ENCODE measurements at regions not wholly inside any gene's neighbourhood (a gene's known extent, or its start where the extent isn't known, plus 50 kb on each side); places are given as distances from the start of the nearest gene placed in this dataset.

DNA sequence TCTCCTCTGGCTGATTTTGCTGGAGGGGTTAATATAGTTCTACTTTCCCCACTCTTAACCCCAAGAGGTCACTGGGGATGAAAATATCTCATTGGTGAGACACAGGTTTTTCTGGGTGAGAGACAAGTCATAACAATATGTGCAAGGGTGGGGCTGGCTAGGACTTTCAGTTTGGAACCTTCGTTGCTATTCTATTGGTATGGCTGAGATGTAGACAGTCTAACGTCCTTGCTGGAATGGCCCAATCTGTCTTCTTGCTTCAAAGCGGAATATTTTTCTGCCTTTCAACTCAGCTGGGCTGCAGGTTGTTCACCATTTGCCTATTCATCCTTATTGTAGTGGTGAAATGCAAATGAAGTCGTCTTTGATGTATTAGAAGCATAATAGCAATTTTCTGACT is 267.3 kb upstream of the MKI67 start:
- Histone ChIP-seq H3K4me2 (no peak overlapping the region), H3K4me3 (no peak overlapping the region), H3K36me3 (no peaks in the 10 kb centered on the region), H4K20me1 (no peaks in the 10 kb centered on the region), H3K27me3 (no peaks in the 10 kb centered on the region), H3K9me3 (no peaks in the 10 kb centered on the region), H3K4me1 (peaks cover 6% of the 10 kb centered on the region; the same call in 1 of the 2 replicates), H3K27ac (no peak overlapping the region), H3K9ac (no peak overlapping the region)
- TF ChIP-seq Cebpa-rat (IDR thresholded peaks at IDR 0.05): no peak

DNA sequence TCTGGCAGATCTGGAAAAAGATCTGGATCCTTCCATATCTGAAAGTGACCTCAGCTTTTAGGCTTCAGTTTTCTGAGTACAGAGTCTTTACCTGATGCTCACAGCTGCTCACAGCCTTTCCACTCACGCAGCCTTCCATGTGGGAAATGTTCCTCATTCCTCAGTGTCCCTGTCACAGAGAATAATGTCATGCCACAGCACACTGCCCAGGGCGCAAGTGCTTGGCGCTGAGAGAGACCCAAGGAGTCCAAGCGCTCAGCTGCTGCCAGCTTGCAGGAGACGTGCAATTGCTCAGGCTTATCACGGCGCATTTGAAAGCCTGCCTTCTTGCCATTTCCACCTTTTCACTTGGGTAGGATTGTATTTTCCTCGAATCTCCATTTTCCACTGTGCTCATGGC is 271.9 kb upstream of the MKI67 start:
- Histone ChIP-seq H3K4me1 (peaks cover 6% of the 10 kb centered on the region; the same call in 1 of the 2 replicates), H3K27ac (no peak overlapping the region), H3K9ac (no peak overlapping the region), H4K20me1 (no peaks in the 10 kb centered on the region), H3K36me3 (no peaks in the 10 kb centered on the region), H3K27me3 (no peaks in the 10 kb centered on the region), H3K4me3 (no peak overlapping the region), H3K9me3 (peaks cover 11% of the 10 kb centered on the region), H3K4me2 (no peak overlapping the region)
- TF ChIP-seq Cebpa-rat (IDR thresholded peaks at IDR 0.05): no peak

DNA sequence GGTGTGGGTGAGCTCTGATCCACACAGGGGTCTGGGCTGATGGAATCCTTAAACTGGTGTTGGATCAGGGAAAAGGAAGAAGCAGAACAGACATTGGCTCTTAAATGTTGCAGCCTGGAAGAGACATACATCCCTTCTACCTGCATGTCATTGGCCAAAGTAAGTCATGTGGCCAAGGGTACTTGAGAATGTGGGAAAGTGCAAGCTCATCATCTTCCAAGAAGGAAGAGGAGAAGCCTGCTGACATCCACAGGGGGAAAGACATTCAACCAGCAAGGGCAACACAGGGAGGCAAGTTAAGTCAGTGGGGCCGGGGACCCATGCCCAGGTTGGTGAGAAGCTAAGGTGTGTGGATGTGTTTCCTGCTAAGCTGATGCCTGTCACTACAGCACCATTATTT is 272.8 kb upstream of the MKI67 start:
- no peak overlapping the region for H3K4me2 ChIP-seq
- no peaks in the 10 kb centered on the region for H3K36me3 ChIP-seq
- H3K27ac ChIP-seq: no peak overlapping the region
- H4K20me1 ChIP-seq: no peaks in the 10 kb centered on the region
- H3K27me3 ChIP-seq: no peaks in the 10 kb centered on the region
- peaks cover 11% of the 10 kb centered on the region for H3K9me3 ChIP-seq
- H3K4me3 ChIP-seq: no peak overlapping the region
- H3K9ac ChIP-seq: no peak overlapping the region
- TF ChIP-seq Cebpa-rat (IDR thresholded peaks at IDR 0.05): no peak
- peaks cover 6% of the 10 kb centered on the region; the same call in 1 of the 2 replicates for H3K4me1 ChIP-seq

DNA sequence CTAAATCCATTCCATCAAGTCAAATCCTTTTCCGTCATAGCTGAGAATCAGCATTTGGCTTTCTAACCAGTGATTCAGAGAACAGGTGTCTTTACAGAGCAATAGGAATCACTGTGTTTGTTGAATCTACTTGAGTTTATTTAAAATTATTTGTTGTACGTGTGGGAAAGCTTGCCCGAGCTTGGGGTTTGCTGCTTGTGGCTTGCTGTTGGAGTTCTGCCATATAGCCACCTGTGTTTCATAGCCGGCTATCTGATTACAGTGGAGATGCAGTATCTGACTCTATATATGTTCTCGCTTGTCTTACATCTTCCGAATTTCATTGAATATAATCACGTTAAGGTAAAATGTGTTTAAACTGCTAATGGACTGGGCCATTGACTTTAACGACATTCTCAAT is 274.3 kb upstream of the MKI67 start:
- H3K27me3 ChIP-seq: no peaks in the 10 kb centered on the region
- H3K9me3 ChIP-seq: peaks cover 11% of the 10 kb centered on the region
- H3K27ac ChIP-seq: no peak overlapping the region
- H3K9ac ChIP-seq: no peak overlapping the region
- no peak overlapping the region for H3K4me2 ChIP-seq
- peaks cover 6% of the 10 kb centered on the region; the same call in 1 of the 2 replicates for H3K4me1 ChIP-seq
- no peaks in the 10 kb centered on the region for H4K20me1 ChIP-seq
- H3K4me3 ChIP-seq: no peak overlapping the region
- no peaks in the 10 kb centered on the region for H3K36me3 ChIP-seq
- no peak for TF ChIP-seq Cebpa-rat (IDR thresholded peaks at IDR 0.05)

DNA sequence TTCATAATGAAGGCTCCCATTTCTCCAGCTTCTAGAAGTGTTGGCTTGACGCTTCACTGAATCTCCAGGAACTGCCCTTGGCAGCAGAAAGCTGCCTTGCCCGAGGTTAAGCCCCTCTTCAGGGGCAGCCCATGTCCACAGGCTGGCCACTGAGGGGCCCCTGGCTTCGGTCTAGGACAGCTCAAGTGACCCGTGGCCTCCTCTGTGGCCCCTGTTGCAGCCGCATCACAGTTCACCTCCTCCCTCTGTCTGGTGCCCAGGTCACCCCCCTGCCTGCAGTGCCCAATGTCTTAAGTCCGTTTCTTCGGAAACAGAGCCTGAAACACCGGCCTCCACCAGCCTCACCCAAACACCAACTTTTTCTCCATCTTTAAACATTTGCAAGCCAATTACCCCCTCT is 279.2 kb upstream of the MKI67 start:
- Histone ChIP-seq H3K4me2 (no peak overlapping the region), H3K4me1 (peaks cover 13% of the 10 kb centered on the region), H3K27me3 (no peaks in the 10 kb centered on the region), H3K9me3 (peaks cover 16% of the 10 kb centered on the region), H3K36me3 (no peaks in the 10 kb centered on the region), H3K27ac (no peak overlapping the region), H3K4me3 (no peak overlapping the region), H3K9ac (no peak overlapping the region), H4K20me1 (no peaks in the 10 kb centered on the region)
- TF ChIP-seq Cebpa-rat (IDR thresholded peaks at IDR 0.05): no peak

DNA sequence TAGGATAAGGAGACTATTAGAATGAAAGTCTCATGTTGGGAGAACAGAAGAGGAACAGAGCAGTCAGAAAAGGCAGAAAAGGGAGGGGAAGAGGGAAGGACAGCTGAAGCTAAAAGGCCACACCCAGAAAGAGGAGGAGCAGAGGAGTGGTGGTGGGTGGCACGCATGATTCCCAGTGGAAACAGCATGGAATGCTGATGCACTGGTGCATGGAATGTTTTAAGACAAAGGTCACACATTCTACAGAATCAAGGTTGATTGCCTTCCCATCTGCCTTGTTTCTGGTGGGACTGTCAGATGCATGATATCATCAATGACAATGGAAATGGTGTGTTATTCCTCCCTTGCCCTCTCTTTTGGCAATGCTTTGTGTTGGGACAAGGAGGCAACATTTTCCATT is 285.4 kb upstream of the MKI67 start:
- no peak overlapping the region for H3K27ac ChIP-seq
- peaks cover 13% of the 10 kb centered on the region for H3K4me1 ChIP-seq
- no peaks in the 10 kb centered on the region for H3K27me3 ChIP-seq
- no peaks in the 10 kb centered on the region for H3K36me3 ChIP-seq
- H3K4me2 ChIP-seq: no peak overlapping the region
- no peak overlapping the region for H3K4me3 ChIP-seq
- no peaks in the 10 kb centered on the region for H4K20me1 ChIP-seq
- H3K9me3 ChIP-seq: peaks cover 22% of the 10 kb centered on the region
- no peak overlapping the region for H3K9ac ChIP-seq
- no peak for TF ChIP-seq Cebpa-rat (IDR thresholded peaks at IDR 0.05)

DNA sequence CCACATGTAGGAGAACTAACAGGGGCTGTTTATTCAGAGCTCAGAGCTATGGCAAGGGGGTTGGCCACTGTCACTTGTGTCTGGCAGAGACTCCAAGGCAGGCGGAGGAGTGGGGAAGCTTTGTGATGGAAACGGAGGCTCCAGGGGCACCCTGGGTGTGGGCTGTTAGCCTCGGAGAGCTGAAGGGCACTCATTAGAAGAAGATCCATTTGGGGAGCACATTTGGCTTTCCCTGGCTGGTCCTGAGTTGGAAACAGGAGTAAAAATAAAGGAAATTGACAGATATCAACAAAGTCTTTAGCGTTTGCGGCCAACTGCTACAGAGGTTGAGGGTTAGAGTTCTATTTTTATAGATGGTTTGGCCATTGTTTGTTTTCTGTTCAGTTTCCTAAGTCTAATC is 288.3 kb upstream of the MKI67 start:
- Histone ChIP-seq H3K27ac (no peak overlapping the region), H3K4me2 (no peak overlapping the region), H3K27me3 (no peaks in the 10 kb centered on the region), H3K4me3 (no peak overlapping the region), H3K9ac (no peak overlapping the region), H3K9me3 (peaks cover 22% of the 10 kb centered on the region), H4K20me1 (no peaks in the 10 kb centered on the region), H3K36me3 (no peaks in the 10 kb centered on the region), H3K4me1 (peaks cover under 1% of the 10 kb centered on the region; the same call in 1 of the 2 replicates)
- TF ChIP-seq Cebpa-rat (IDR thresholded peaks at IDR 0.05): no peak

DNA sequence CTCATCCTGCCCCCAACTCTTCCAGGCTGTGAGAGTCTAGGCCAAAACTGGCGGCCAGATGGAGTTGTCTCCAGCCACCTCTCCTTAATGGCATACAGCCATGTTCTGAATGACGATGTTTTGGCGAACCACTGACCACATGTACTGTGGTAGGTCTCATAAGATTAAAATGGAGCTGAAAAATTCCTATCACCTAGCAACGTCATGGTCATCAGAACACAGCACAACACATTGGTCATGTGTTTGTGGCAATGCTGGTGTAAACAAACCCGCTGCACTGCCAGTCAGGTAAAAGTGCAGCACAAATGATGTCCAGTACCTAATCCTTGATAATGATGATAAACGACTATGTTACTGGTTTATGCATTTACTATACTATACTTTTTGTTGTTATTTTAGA is 290.0 kb upstream of the MKI67 start:
- H3K36me3 ChIP-seq: no peaks in the 10 kb centered on the region
- H3K4me1 ChIP-seq: no peaks in the 10 kb centered on the region; the same call in 1 of the 2 replicates
- no peak overlapping the region for H3K9ac ChIP-seq
- peaks cover 11% of the 10 kb centered on the region for H3K9me3 ChIP-seq
- H3K4me3 ChIP-seq: no peak overlapping the region
- no peak overlapping the region for H3K27ac ChIP-seq
- no peak overlapping the region for H3K4me2 ChIP-seq
- TF ChIP-seq Cebpa-rat (IDR thresholded peaks at IDR 0.05): no peak
- no peaks in the 10 kb centered on the region for H3K27me3 ChIP-seq
- no peaks in the 10 kb centered on the region for H4K20me1 ChIP-seq

DNA sequence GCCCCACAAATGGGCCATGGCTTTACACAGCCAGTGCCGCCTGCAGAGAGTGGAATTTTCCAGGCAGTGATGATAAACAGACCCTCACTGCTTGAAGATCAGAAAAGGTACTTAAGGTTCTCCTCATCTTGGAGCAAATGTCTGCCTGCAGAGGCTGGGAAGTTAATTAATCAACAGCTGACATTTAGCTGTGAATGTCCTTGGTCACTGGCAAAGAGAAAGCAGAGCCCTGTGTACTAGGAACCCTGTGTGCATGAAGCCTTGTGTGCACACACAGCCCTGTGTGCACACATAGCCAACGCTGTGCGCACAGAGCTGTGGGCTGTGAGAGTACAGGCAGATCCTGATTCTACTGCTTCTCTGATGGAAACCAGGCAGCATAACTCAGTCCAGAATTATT is 291.6 kb upstream of the MKI67 start:
- H3K4me2 ChIP-seq: no peak overlapping the region
- H3K4me1 ChIP-seq: no peaks in the 10 kb centered on the region
- TF ChIP-seq Cebpa-rat (IDR thresholded peaks at IDR 0.05): no peak
- no peaks in the 10 kb centered on the region for H3K27me3 ChIP-seq
- H4K20me1 ChIP-seq: no peaks in the 10 kb centered on the region
- no peaks in the 10 kb centered on the region for H3K9me3 ChIP-seq
- H3K4me3 ChIP-seq: no peak overlapping the region
- H3K36me3 ChIP-seq: no peaks in the 10 kb centered on the region
- no peak overlapping the region for H3K27ac ChIP-seq
- no peak overlapping the region for H3K9ac ChIP-seq

DNA sequence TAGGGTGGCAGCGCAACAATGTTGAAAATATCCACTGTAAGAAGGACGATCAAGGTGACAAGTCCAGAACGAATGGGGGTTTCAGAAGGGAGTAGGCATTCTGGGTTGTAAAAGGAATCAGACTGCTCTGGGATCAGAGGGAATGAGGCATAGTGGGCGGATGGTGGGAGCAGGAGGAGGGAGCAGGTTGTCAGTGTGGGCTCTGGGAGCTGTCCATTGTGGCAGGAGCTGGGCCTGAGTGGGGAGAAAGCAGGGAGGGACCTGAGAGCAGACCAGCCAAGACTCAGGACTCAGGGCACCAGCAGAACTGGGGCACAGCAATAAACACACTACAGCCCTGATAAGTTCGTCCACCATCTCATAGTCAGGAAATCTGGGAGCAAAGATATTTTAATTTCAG is 292.6 kb upstream of the MKI67 start:
- H3K36me3 ChIP-seq: no peaks in the 10 kb centered on the region
- TF ChIP-seq Cebpa-rat (IDR thresholded peaks at IDR 0.05): no peak
- H3K9me3 ChIP-seq: no peaks in the 10 kb centered on the region
- no peak overlapping the region for H3K4me2 ChIP-seq
- no peaks in the 10 kb centered on the region for H3K27me3 ChIP-seq
- H3K9ac ChIP-seq: no peak overlapping the region
- H3K27ac ChIP-seq: no peak overlapping the region
- H3K4me3 ChIP-seq: no peak overlapping the region
- no peaks in the 10 kb centered on the region for H4K20me1 ChIP-seq
- no peaks in the 10 kb centered on the region for H3K4me1 ChIP-seq

DNA sequence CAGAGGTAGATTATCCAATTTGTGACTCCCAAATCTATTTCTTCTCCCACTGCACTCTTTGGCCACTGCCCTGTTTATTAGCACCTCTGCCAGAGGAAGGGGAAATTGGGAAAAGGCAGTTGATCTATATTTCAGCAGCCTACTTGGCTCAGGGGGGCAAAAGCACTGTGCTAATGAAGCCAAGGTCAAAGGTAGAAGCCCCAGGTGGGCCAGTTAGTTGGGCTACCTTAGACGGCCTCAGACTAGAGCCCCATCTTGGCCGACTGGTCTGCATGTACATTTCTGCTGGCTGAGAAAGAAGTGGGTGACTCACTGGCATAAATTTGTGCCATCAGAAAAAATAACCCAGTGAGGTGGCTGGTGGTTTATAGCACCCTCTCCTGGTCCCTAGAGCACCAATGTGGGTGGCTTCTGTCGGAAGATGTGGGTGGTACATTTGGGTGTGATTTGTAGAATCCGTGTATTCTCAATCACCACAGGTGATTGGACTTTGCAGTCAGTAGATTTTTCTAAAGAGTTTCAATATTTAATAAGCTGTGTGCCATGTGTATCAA is 293.3 kb upstream of the MKI67 start:
- Histone ChIP-seq H3K36me3 (no peaks in the 10 kb centered on the region), H3K9ac (no peak overlapping the region), H3K4me3 (no peak overlapping the region), H3K27me3 (no peaks in the 10 kb centered on the region), H3K4me1 (no peaks in the 10 kb centered on the region), H3K9me3 (no peaks in the 10 kb centered on the region), H3K4me2 (no peak overlapping the region), H3K27ac (no peak overlapping the region), H4K20me1 (no peaks in the 10 kb centered on the region)
- TF ChIP-seq Cebpa-rat (IDR thresholded peaks at IDR 0.05): no peak
